HEK293 (cell line): ENCODE measurements at regions not wholly inside any gene's neighbourhood (a gene's known extent, or its start where the extent isn't known, plus 50 kb on each side); places are given as distances from the start of the nearest gene placed in this dataset.
A peak's percentile ranks its signal among the peaks of the same experiment; 100 is the strongest.

ENCODE experiments used
- CTCF ChIA-PET: fragments of 350-600 bp; formaldehyde crosslinking; extraction: SDS; loops from one replicate; lab custom pipeline; 2021; ENCODE audit warnings: antibody characterized with exemption; lab: Yijun Ruan, JAX
- POLR2A ChIA-PET: fragments of 300-600 bp; formaldehyde crosslinking; extraction: SDS; loops from one replicate; lab custom pipeline; 2020; ENCODE audit warnings: antibody characterized with exemption, inconsistent platforms; lab: Yijun Ruan, JAX
- H3K27ac ChIP-seq: fragments of 200-500 bp; sonication (Bioruptor generic); 2 replicates; pipeline ENCODE4 v1.5.1; 2014; ENCODE audit warnings: low read depth, low read length, control low read depth, inconsistent platforms; ENCODE audit errors: extremely low read depth
- H3K36me3 ChIP-seq, 2 experiments: fragments of 200-500 bp in 1 of 2; sonication (Bioruptor generic) in 1 of 2; 1 replicate in 1 of 2; 2 replicates in 1 of 2; pipeline ENCODE4 v1.5.1; 2014 to 2017; ENCODE audit warnings: inconsistent platforms in 2 of 2, low read length in 2 of 2; ENCODE audit not compliant: control insufficient read depth in 2 of 2, insufficient read depth in 1 of 2
- H3K4me1 ChIP-seq: fragments of 200-500 bp; sonication (Bioruptor generic); 2 replicates; pipeline ENCODE4 v1.5.1; 2014; ENCODE audit warnings: mild to moderate bottlenecking, low read length, inconsistent platforms; ENCODE audit not compliant: control insufficient read depth, insufficient read depth
- H3K4me3 ChIP-seq: 2 replicates; pipeline ENCODE4 v1.5.1; 2011; ENCODE audit warnings: low read depth, mild to moderate bottlenecking, control low read depth, low read length, moderate library complexity
- H3K9me3 ChIP-seq: fragments of 200-500 bp; sonication (Bioruptor generic); 2 replicates; pipeline ENCODE4 v1.5.1; 2014; ENCODE audit warnings: low read depth, low read length, inconsistent platforms; ENCODE audit not compliant: control insufficient read depth, insufficient read depth
- GFI1B ChIP-seq: fragments of 450-650 bp; formaldehyde crosslinking; IDR thresholded peaks from 2 replicates; pipeline ENCODE4 v1.5.1; 2016; ENCODE audit warnings: missing biosample characterization, missing genetic modification characterization
- IKZF3 ChIP-seq: fragments of 450-650 bp; IDR thresholded peaks from 2 replicates; pipeline ENCODE4 v1.5.0; 2018; ENCODE audit warnings: missing biosample characterization, mild to moderate bottlenecking, missing genetic modification characterization, moderate library complexity
- KLF7 ChIP-seq: fragments of 450-650 bp; formaldehyde crosslinking; IDR thresholded peaks from 2 replicates; pipeline ENCODE4 v1.5.1; 2016; ENCODE audit warnings: missing biosample characterization, missing genetic modification characterization, borderline replicate concordance
- SALL2 ChIP-seq: fragments of 450-650 bp; formaldehyde crosslinking; IDR thresholded peaks from 2 replicates; pipeline ENCODE4 v1.5.0; 2017; ENCODE audit warnings: missing biosample characterization, mild to moderate bottlenecking, missing genetic modification characterization, borderline replicate concordance
- YY2 ChIP-seq: fragments of 450-650 bp; formaldehyde crosslinking; IDR thresholded peaks from 2 replicates; pipeline ENCODE4 v1.5.1; 2016; ENCODE audit warnings: missing biosample characterization, missing genetic modification characterization
- ZBTB1 ChIP-seq: fragments of 450-650 bp; formaldehyde crosslinking; IDR thresholded peaks from 2 replicates; pipeline ENCODE4 v1.5.1; 2016; ENCODE audit warnings: missing biosample characterization, missing genetic modification characterization
- ZFP37 ChIP-seq: fragments of 450-650 bp; formaldehyde crosslinking; IDR thresholded peaks from 2 replicates; pipeline ENCODE4 v1.5.1; 2016; ENCODE audit warnings: missing biosample characterization, missing genetic modification characterization
- ZNF155 ChIP-seq: fragments of 450-650 bp; formaldehyde crosslinking; IDR thresholded peaks from 2 replicates; pipeline ENCODE4 v1.5.1; 2016; ENCODE audit warnings: missing biosample characterization, missing genetic modification characterization
- ZNF157 ChIP-seq: fragments of 450-650 bp; formaldehyde crosslinking; IDR thresholded peaks from 2 replicates; pipeline ENCODE4 v1.5.1; 2016; ENCODE audit warnings: missing biosample characterization, missing genetic modification characterization
- ZNF19 ChIP-seq: fragments of 450-650 bp; formaldehyde crosslinking; IDR thresholded peaks from 2 replicates; pipeline ENCODE4; 2016; ENCODE audit warnings: missing biosample characterization, missing genetic modification characterization, low read depth
- ZNF2 ChIP-seq: fragments of 450-650 bp; formaldehyde crosslinking; IDR thresholded peaks from 2 replicates; pipeline ENCODE4 v1.5.1; 2016; ENCODE audit warnings: missing biosample characterization, missing genetic modification characterization
- ZNF223 ChIP-seq: fragments of 450-650 bp; formaldehyde crosslinking; IDR thresholded peaks from 2 replicates; pipeline ENCODE4 v1.5.1; 2016; ENCODE audit warnings: missing biosample characterization, missing genetic modification characterization
- ZNF292 ChIP-seq: fragments of 450-650 bp; formaldehyde crosslinking; IDR thresholded peaks from 2 replicates; pipeline ENCODE4 v1.5.1; 2016; ENCODE audit warnings: low read depth, missing biosample characterization, missing genetic modification characterization, borderline replicate concordance
- ZNF426 ChIP-seq: fragments of 450-650 bp; formaldehyde crosslinking; IDR thresholded peaks from 2 replicates; pipeline ENCODE4 v1.5.1; 2017; ENCODE audit warnings: missing biosample characterization, missing genetic modification characterization, mild to moderate bottlenecking, inconsistent platforms, moderate library complexity
- ZNF571 ChIP-seq: fragments of 450-650 bp; formaldehyde crosslinking; IDR thresholded peaks from 2 replicates; pipeline ENCODE4 v1.5.0; 2017; ENCODE audit warnings: missing biosample characterization, missing genetic modification characterization
- ZNF623 ChIP-seq: fragments of 450-650 bp; formaldehyde crosslinking; IDR thresholded peaks from 2 replicates; pipeline ENCODE4 v1.5.1; 2016; ENCODE audit warnings: missing biosample characterization, missing genetic modification characterization
- ZNF785 ChIP-seq: fragments of 450-650 bp; formaldehyde crosslinking; IDR thresholded peaks from 2 replicates; pipeline ENCODE4 v1.5.1; 2016; ENCODE audit warnings: missing biosample characterization, missing genetic modification characterization
- ZNF843 ChIP-seq: fragments of 450-650 bp; formaldehyde crosslinking; IDR thresholded peaks from 2 replicates; pipeline ENCODE4 v1.5.1; 2016; ENCODE audit warnings: missing biosample characterization, missing genetic modification characterization
- TF ChIP-seq, protein P1 (sequence below): fragments of 450-650 bp; formaldehyde crosslinking; IDR thresholded peaks from 2 replicates; pipeline ENCODE4 v1.5.1; 2016; ENCODE audit warnings: missing biosample characterization, missing genetic modification characterization
- TF ChIP-seq, protein P2 (sequence below): fragments of 450-650 bp; formaldehyde crosslinking; IDR thresholded peaks from 2 replicates; pipeline ENCODE4 v1.5.1; 2016; ENCODE audit warnings: missing biosample characterization, missing genetic modification characterization
- TF ChIP-seq, protein P3 (sequence below): fragments of 450-650 bp; formaldehyde crosslinking; IDR thresholded peaks from 2 replicates; pipeline ENCODE4 v1.5.1; 2016; ENCODE audit warnings: missing biosample characterization, missing genetic modification characterization
- TF ChIP-seq, protein P4 (sequence below): fragments of 450-650 bp; formaldehyde crosslinking; IDR thresholded peaks from 2 replicates; pipeline ENCODE4 v1.5.1; 2016; ENCODE audit warnings: missing biosample characterization, missing genetic modification characterization
- TF ChIP-seq, protein P5 (sequence below): fragments of 450-650 bp; formaldehyde crosslinking; IDR thresholded peaks from 2 replicates; pipeline ENCODE4 v1.5.1; 2016; ENCODE audit warnings: missing biosample characterization, missing genetic modification characterization
- TF ChIP-seq, protein P6 (sequence below): fragments of 450-650 bp; formaldehyde crosslinking; IDR thresholded peaks from 2 replicates; pipeline ENCODE4 v1.5.1; 2017; ENCODE audit warnings: missing biosample characterization, missing genetic modification characterization

DNA sequence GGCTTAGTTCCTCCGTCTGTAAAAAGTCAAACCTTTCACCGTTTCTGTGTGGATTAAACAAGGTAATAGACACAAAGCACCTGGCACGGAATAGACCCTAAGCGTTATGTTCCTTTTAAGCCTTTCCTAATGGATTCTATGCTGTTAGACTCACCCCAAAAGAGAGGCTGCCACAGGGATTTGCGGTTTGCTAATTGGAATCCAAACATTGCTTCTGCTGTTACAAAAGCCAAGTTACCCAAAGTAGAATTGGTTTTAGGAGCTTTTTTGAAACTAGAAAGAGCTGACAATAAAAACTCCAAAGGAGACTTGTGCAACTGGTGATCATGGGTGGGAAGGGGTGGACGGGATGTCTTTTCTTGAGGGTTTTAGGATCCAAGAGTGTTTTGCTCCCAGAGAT lies 178.0 kb downstream of the BMP7 start:
- Histone ChIP-seq H3K36me3 (no peaks in the 10 kb centered on the region), H3K4me1 (no peaks in the 10 kb centered on the region), H3K9me3 (no peaks in the 10 kb centered on the region), H3K27ac (no peak overlapping the region), H3K4me3 (no peak overlapping the region)
- POLR2A ChIA-PET, result no interaction called here
- CTCF ChIA-PET, result interaction anchor here (1.0 to 2.2 kb wide), 3 partner anchors 243 to 262 kb away, joined by 3 to 9 read pairs (median 4); no protein-coding TSS in a partner anchor
- TF ChIP-seq GFI1B (tag by site-specific recombination), result no peak
- TF ChIP-seq YY2 (tag by site-specific recombination), result no peak
- no peak for TF ChIP-seq ZBTB1 (tag by site-specific recombination)
- no peak for TF ChIP-seq ZNF292
- TF ChIP-seq ZNF223 (tag by site-specific recombination), result no peak
- TF ChIP-seq IKZF3, result no peak
- TF ChIP-seq, protein P1, sequence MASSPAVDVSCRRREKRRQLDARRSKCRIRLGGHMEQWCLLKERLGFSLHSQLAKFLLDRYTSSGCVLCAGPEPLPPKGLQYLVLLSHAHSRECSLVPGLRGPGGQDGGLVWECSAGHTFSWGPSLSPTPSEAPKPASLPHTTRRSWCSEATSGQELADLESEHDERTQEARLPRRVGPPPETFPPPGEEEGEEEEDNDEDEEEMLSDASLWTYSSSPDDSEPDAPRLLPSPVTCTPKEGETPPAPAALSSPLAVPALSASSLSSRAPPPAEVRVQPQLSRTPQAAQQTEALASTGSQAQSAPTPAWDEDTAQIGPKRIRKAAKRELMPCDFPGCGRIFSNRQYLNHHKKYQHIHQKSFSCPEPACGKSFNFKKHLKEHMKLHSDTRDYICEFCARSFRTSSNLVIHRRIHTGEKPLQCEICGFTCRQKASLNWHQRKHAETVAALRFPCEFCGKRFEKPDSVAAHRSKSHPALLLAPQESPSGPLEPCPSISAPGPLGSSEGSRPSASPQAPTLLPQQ, result no peak
- TF ChIP-seq, protein P2, sequence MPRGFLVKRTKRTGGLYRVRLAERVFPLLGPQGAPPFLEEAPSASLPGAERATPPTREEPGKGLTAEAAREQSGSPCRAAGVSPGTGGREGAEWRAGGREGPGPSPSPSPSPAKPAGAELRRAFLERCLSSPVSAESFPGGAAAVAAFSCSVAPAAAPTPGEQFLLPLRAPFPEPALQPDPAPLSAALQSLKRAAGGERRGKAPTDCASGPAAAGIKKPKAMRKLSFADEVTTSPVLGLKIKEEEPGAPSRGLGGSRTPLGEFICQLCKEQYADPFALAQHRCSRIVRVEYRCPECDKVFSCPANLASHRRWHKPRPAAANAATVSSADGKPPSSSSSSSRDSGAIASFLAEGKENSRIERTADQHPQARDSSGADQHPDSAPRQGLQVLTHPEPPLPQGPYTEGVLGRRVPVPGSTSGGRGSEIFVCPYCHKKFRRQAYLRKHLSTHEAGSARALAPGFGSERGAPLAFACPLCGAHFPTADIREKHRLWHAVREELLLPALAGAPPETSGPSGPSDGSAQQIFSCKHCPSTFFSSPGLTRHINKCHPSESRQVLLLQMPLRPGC (tag by site-specific recombination), result no peak
- TF ChIP-seq, protein P3, sequence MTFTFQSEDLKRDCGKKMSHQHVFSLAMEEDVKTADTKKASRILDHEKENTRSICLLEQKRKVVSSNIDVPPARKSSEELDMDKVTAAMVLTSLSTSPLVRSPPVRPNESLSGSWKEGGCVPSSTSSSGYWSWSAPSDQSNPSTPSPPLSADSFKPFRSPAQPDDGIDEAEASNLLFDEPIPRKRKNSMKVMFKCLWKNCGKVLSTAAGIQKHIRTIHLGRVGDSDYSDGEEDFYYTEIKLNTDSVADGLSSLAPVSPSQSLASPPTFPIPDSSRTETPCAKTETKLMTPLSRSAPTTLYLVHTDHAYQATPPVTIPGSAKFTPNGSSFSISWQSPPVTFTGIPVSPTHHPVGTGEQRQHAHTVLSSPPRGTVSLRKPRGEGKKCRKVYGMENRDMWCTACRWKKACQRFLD (tag by site-specific recombination), result no peak
- no peak for TF ChIP-seq ZNF571
- no peak for TF ChIP-seq ZNF157 (tag by site-specific recombination)
- TF ChIP-seq, protein P4, sequence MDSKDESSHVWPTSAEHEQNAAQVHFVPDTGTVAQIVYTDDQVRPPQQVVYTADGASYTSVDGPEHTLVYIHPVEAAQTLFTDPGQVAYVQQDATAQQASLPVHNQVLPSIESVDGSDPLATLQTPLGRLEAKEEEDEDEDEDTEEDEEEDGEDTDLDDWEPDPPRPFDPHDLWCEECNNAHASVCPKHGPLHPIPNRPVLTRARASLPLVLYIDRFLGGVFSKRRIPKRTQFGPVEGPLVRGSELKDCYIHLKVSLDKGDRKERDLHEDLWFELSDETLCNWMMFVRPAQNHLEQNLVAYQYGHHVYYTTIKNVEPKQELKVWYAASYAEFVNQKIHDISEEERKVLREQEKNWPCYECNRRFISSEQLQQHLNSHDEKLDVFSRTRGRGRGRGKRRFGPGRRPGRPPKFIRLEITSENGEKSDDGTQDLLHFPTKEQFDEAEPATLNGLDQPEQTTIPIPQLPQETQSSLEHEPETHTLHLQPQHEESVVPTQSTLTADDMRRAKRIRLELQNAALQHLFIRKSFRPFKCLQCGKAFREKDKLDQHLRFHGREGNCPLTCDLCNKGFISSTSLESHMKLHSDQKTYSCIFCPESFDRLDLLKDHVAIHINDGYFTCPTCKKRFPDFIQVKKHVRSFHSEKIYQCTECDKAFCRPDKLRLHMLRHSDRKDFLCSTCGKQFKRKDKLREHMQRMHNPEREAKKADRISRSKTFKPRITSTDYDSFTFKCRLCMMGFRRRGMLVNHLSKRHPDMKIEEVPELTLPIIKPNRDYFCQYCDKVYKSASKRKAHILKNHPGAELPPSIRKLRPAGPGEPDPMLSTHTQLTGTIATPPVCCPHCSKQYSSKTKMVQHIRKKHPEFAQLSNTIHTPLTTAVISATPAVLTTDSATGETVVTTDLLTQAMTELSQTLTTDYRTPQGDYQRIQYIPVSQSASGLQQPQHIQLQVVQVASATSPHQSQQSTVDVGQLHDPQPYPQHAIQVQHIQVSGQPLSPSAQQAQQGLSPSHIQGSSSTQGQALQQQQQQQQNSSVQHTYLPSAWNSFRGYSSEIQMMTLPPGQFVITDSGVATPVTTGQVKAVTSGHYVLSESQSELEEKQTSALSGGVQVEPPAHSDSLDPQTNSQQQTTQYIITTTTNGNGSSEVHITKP (tag by site-specific recombination), result no peak

DNA sequence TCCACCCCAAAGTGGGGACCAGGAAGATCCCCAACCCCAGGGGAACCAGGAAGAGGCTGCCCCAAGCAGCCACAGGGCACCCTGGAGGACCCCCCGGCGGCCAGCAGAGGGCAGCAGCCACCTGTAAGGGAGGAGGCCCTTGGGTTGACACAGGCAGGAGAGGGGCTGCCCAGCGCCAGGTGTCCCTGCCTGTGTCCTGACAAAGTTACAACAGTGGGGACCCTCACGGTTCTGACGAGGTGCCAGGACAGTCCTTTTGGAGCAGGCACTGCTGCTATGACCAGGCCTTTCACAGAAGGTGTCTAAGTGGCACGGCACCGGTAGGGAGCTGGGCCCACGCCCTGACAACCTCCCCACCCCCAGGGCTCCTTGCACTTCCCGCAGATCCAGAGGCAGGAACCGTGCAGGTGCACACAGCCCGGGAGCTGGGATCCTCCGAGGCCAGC lies 176.7 kb downstream of the BMP7 start:
- H3K36me3 ChIP-seq, result no peaks in the 10 kb centered on the region
- no peak overlapping the region for H3K27ac ChIP-seq
- H3K4me3 ChIP-seq, result no peak overlapping the region
- no peaks in the 10 kb centered on the region for H3K9me3 ChIP-seq
- ChIA-PET POLR2A (no interaction called here), CTCF (interaction anchor here (0.5 to 7.2 kb wide), 18 partner anchors 10 to 499 kb away, joined by 3 to 165 read pairs (median 3); partner anchors contain the start of gene SPO11)
- no peaks in the 10 kb centered on the region for H3K4me1 ChIP-seq
- TF ChIP-seq KLF7 (tag by site-specific recombination), result no peak
- TF ChIP-seq ZFP37 (tag by site-specific recombination), result peak; percentile 42; the same call in 1 of the 2 replicates
- TF ChIP-seq ZNF785 (tag by site-specific recombination), result no peak
- no peak for TF ChIP-seq ZNF623 (tag by site-specific recombination)
- TF ChIP-seq ZNF426 (tag by site-specific recombination), result no peak
- 0 out of 2 replicates have a peak, but pooled peaks have one; percentile 44 for TF ChIP-seq ZNF2 (tag by site-specific recombination)
- TF ChIP-seq ZNF155, result no peak
- no peak for TF ChIP-seq ZNF843
- no peak for TF ChIP-seq SALL2
- TF ChIP-seq, protein P5, sequence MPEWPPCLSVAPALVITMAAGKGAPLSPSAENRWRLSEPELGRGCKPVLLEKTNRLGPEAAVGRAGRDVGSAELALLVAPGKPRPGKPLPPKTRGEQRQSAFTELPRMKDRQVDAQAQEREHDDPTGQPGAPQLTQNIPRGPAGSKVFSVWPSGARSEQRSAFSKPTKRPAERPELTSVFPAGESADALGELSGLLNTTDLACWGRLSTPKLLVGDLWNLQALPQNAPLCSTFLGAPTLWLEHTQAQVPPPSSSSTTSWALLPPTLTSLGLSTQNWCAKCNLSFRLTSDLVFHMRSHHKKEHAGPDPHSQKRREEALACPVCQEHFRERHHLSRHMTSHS (tag by site-specific recombination), result no peak
- TF ChIP-seq, protein P6, sequence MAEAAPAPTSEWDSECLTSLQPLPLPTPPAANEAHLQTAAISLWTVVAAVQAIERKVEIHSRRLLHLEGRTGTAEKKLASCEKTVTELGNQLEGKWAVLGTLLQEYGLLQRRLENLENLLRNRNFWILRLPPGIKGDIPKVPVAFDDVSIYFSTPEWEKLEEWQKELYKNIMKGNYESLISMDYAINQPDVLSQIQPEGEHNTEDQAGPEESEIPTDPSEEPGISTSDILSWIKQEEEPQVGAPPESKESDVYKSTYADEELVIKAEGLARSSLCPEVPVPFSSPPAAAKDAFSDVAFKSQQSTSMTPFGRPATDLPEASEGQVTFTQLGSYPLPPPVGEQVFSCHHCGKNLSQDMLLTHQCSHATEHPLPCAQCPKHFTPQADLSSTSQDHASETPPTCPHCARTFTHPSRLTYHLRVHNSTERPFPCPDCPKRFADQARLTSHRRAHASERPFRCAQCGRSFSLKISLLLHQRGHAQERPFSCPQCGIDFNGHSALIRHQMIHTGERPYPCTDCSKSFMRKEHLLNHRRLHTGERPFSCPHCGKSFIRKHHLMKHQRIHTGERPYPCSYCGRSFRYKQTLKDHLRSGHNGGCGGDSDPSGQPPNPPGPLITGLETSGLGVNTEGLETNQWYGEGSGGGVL (tag by site-specific recombination), result no peak
- TF ChIP-seq ZNF19 (tag by site-specific recombination), result no peak
- TF ChIP-seq, protein P1, result peak; percentile 70
